ENCODE measurements at regions not wholly inside any gene's neighbourhood (a gene's known extent, or its start where the extent isn't known, plus 50 kb on each side); places are given as distances from the start of the nearest gene placed in this dataset.
A peak's percentile ranks its signal among the peaks of the same experiment; 100 is the strongest.

- no peak overlapping the region for H2BK5ac ChIP-seq (ENCODE audit: low read length)
- no peak overlapping the region for H4K8ac ChIP-seq (ENCODE audit: low read depth, low read length)
- H2AK5ac ChIP-seq (ENCODE audit: low read length), result no peak overlapping the region
- H3K4me3 ChIP-seq (ENCODE audit: low read length), result no peak overlapping the region
- H2BK120ac ChIP-seq (ENCODE audit: low read depth, low read length), result no peak overlapping the region
- no peak overlapping the region for H3K18ac ChIP-seq (ENCODE audit: low read length)
- no peak overlapping the region for H3K9ac ChIP-seq (ENCODE audit: low read length)
- no peak overlapping the region for H2BK15ac ChIP-seq (replicated peaks; ENCODE audit: low read depth)
- H3K27me3 ChIP-seq (ENCODE audit: insufficient read depth, low read length, poor library complexity), result no peaks in the 10 kb centered on the region
- H3K4ac ChIP-seq (ENCODE audit: low read depth, low read length), result no peak overlapping the region
- H3K79me1 ChIP-seq (ENCODE audit: low read length), result no peaks in the 10 kb centered on the region
- no peak overlapping the region for H3K23ac ChIP-seq (ENCODE audit: low read length)
- H3K56ac ChIP-seq (ENCODE audit: low read length), result no peak overlapping the region
- WGBS (ENCODE audit: extremely low coverage, insufficient coverage, low lambda C conversion rate), result no CpG with 5 or more reads among the region's 1 CpG
- no peak for DNase-seq
- no peaks in the 10 kb centered on the region for H3K4me1 ChIP-seq (ENCODE audit: control insufficient read depth, low read depth, low read length)
- H3K79me2 ChIP-seq (ENCODE audit: control insufficient read depth, insufficient read depth, low read length), result no peaks in the 10 kb centered on the region
- no peak overlapping the region for H4K5ac ChIP-seq (ENCODE audit: low read length)
- H3K36me3 ChIP-seq (ENCODE audit: control insufficient read depth, insufficient read depth, low read length), result no peaks in the 10 kb centered on the region
- H3K4me2 ChIP-seq (ENCODE audit: low read length), result no peak overlapping the region
- no peak overlapping the region for H3K27ac ChIP-seq (ENCODE audit: low read depth, low read length)
Measured at GRCh38 chr18:50453014-50453680, 78.3 kb downstream of the SKA1 start.

GRCh38 chr18:50453732-50454131, 78.9 kb downstream of the SKA1 start:
- Histone ChIP-seq H3K79me1 (ENCODE audit: low read length) (no peaks in the 10 kb centered on the region), H4K8ac (ENCODE audit: low read depth, low read length) (no peak overlapping the region), H3K27me3 (ENCODE audit: insufficient read depth, low read length, poor library complexity) (no peaks in the 10 kb centered on the region), H2BK5ac (ENCODE audit: low read length) (no peak overlapping the region), H2AK5ac (ENCODE audit: low read length) (no peak overlapping the region), H3K9ac (ENCODE audit: low read length) (no peak overlapping the region), H3K23ac (ENCODE audit: low read length) (no peak overlapping the region), H2BK15ac (replicated peaks; ENCODE audit: low read depth) (no peak overlapping the region), H3K4me1 (ENCODE audit: control insufficient read depth, low read depth, low read length) (no peaks in the 10 kb centered on the region), H3K4me2 (ENCODE audit: low read length) (no peak overlapping the region), H3K56ac (ENCODE audit: low read length) (no peak overlapping the region), H3K4me3 (ENCODE audit: low read length) (no peak overlapping the region), H3K18ac (ENCODE audit: low read length) (no peak overlapping the region), H2BK120ac (ENCODE audit: low read depth, low read length) (no peak overlapping the region), H3K4ac (ENCODE audit: low read depth, low read length) (no peak overlapping the region), H3K27ac (ENCODE audit: low read depth, low read length) (no peak overlapping the region), H3K36me3 (ENCODE audit: control insufficient read depth, insufficient read depth, low read length) (no peaks in the 10 kb centered on the region), H3K79me2 (ENCODE audit: control insufficient read depth, insufficient read depth, low read length) (no peaks in the 10 kb centered on the region), H4K5ac (ENCODE audit: low read length) (no peak overlapping the region)
- DNase-seq, result no peak
- no CpG with 5 or more reads among the region's 4 CpGs for WGBS (ENCODE audit: extremely low coverage, insufficient coverage, low lambda C conversion rate)

GRCh38 chr18:50454387-50454988, 79.6 kb downstream of the SKA1 start:
- Histone ChIP-seq H3K4me3 (ENCODE audit: low read length) (no peak overlapping the region), H4K5ac (ENCODE audit: low read length) (no peak overlapping the region), H3K79me1 (ENCODE audit: low read length) (no peaks in the 10 kb centered on the region), H3K23ac (ENCODE audit: low read length) (no peak overlapping the region), H2BK15ac (replicated peaks; ENCODE audit: low read depth) (no peak overlapping the region), H2AK5ac (ENCODE audit: low read length) (no peak overlapping the region), H3K56ac (ENCODE audit: low read length) (no peak overlapping the region), H2BK5ac (ENCODE audit: low read length) (no peak overlapping the region), H3K79me2 (ENCODE audit: control insufficient read depth, insufficient read depth, low read length) (no peaks in the 10 kb centered on the region), H3K27ac (ENCODE audit: low read depth, low read length) (no peak overlapping the region), H3K9ac (ENCODE audit: low read length) (no peak overlapping the region), H3K36me3 (ENCODE audit: control insufficient read depth, insufficient read depth, low read length) (no peaks in the 10 kb centered on the region), H3K4ac (ENCODE audit: low read depth, low read length) (no peak overlapping the region), H3K4me1 (ENCODE audit: control insufficient read depth, low read depth, low read length) (no peaks in the 10 kb centered on the region), H2BK120ac (ENCODE audit: low read depth, low read length) (no peak overlapping the region), H3K18ac (ENCODE audit: low read length) (no peak overlapping the region), H3K4me2 (ENCODE audit: low read length) (no peak overlapping the region), H3K27me3 (ENCODE audit: insufficient read depth, low read length, poor library complexity) (no peaks in the 10 kb centered on the region), H4K8ac (ENCODE audit: low read depth, low read length) (no peak overlapping the region)
- DNase-seq, result peak; percentile 62
- WGBS (ENCODE audit: extremely low coverage, insufficient coverage, low lambda C conversion rate), result no CpG with 5 or more reads among the region's 10 CpGs

GRCh38 chr18:50456285-50456684, 81.4 kb downstream of the SKA1 start:
- WGBS (ENCODE audit: extremely low coverage, insufficient coverage, low lambda C conversion rate), result no CpG with 5 or more reads among the region's 4 CpGs

GRCh38 chr18:50457639-50458038, 82.8 kb downstream of the SKA1 start:
- Histone ChIP-seq H2BK120ac (ENCODE audit: low read depth, low read length) (no peak overlapping the region), H3K79me2 (ENCODE audit: control insufficient read depth, insufficient read depth, low read length) (no peaks in the 10 kb centered on the region), H3K27me3 (ENCODE audit: insufficient read depth, low read length, poor library complexity) (no peaks in the 10 kb centered on the region), H2BK5ac (ENCODE audit: low read length) (no peak overlapping the region), H3K23ac (ENCODE audit: low read length) (no peak overlapping the region), H3K4me3 (ENCODE audit: low read length) (no peak overlapping the region), H3K36me3 (ENCODE audit: control insufficient read depth, insufficient read depth, low read length) (no peaks in the 10 kb centered on the region), H3K27ac (ENCODE audit: low read depth, low read length) (no peak overlapping the region), H3K9ac (ENCODE audit: low read length) (no peak overlapping the region), H3K4me2 (ENCODE audit: low read length) (no peak overlapping the region), H4K5ac (ENCODE audit: low read length) (no peak overlapping the region), H3K4ac (ENCODE audit: low read depth, low read length) (no peak overlapping the region), H3K4me1 (ENCODE audit: control insufficient read depth, low read depth, low read length) (no peaks in the 10 kb centered on the region), H4K8ac (ENCODE audit: low read depth, low read length) (no peak overlapping the region), H3K18ac (ENCODE audit: low read length) (no peak overlapping the region), H2BK15ac (replicated peaks; ENCODE audit: low read depth) (no peak overlapping the region), H3K56ac (ENCODE audit: low read length) (no peak overlapping the region), H3K79me1 (ENCODE audit: low read length) (no peaks in the 10 kb centered on the region), H2AK5ac (ENCODE audit: low read length) (no peak overlapping the region)
- WGBS (ENCODE audit: extremely low coverage, insufficient coverage, low lambda C conversion rate), result no CpG with 5 or more reads among the region's 2 CpGs
- DNase-seq, result no peak

More at GRCh38 chr18:50456285-50456684, 81.4 kb downstream of the SKA1 start:
- Histone ChIP-seq H3K56ac (ENCODE audit: low read length) (no peak overlapping the region), H3K4me1 (ENCODE audit: control insufficient read depth, low read depth, low read length) (no peaks in the 10 kb centered on the region), H2BK5ac (ENCODE audit: low read length) (no peak overlapping the region), H3K9ac (ENCODE audit: low read length) (no peak overlapping the region), H2BK15ac (replicated peaks; ENCODE audit: low read depth) (no peak overlapping the region), H3K79me1 (ENCODE audit: low read length) (no peaks in the 10 kb centered on the region), H3K27me3 (ENCODE audit: insufficient read depth, low read length, poor library complexity) (no peaks in the 10 kb centered on the region), H3K36me3 (ENCODE audit: control insufficient read depth, insufficient read depth, low read length) (no peaks in the 10 kb centered on the region), H2BK120ac (ENCODE audit: low read depth, low read length) (no peak overlapping the region), H3K79me2 (ENCODE audit: control insufficient read depth, insufficient read depth, low read length) (no peaks in the 10 kb centered on the region), H4K8ac (ENCODE audit: low read depth, low read length) (no peak overlapping the region), H3K18ac (ENCODE audit: low read length) (no peak overlapping the region), H2AK5ac (ENCODE audit: low read length) (no peak overlapping the region), H4K5ac (ENCODE audit: low read length) (no peak overlapping the region), H3K4me3 (ENCODE audit: low read length) (no peak overlapping the region), H3K4ac (ENCODE audit: low read depth, low read length) (no peak overlapping the region), H3K23ac (ENCODE audit: low read length) (no peak overlapping the region), H3K27ac (ENCODE audit: low read depth, low read length) (no peak overlapping the region), H3K4me2 (ENCODE audit: low read length) (no peak overlapping the region)
- DNase-seq, result no peak

- no peak overlapping the region for H3K4me3 ChIP-seq (ENCODE audit: low read length)
- no peak overlapping the region for H3K18ac ChIP-seq (ENCODE audit: low read length)
- no peak overlapping the region for H3K23ac ChIP-seq (ENCODE audit: low read length)
- no peak overlapping the region for H2BK5ac ChIP-seq (ENCODE audit: low read length)
- no peak overlapping the region for H3K4me2 ChIP-seq (ENCODE audit: low read length)
- H3K4ac ChIP-seq (ENCODE audit: low read depth, low read length), result no peak overlapping the region
- no peak overlapping the region for H4K8ac ChIP-seq (ENCODE audit: low read depth, low read length)
- no peaks in the 10 kb centered on the region for H3K36me3 ChIP-seq (ENCODE audit: control insufficient read depth, insufficient read depth, low read length)
- DNase-seq, result no peak
- H4K5ac ChIP-seq (ENCODE audit: low read length), result no peak overlapping the region
- H3K56ac ChIP-seq (ENCODE audit: low read length), result no peak overlapping the region
- H3K79me1 ChIP-seq (ENCODE audit: low read length), result no peaks in the 10 kb centered on the region
- H3K79me2 ChIP-seq (ENCODE audit: control insufficient read depth, insufficient read depth, low read length), result no peaks in the 10 kb centered on the region
- H2BK120ac ChIP-seq (ENCODE audit: low read depth, low read length), result no peak overlapping the region
- H3K4me1 ChIP-seq (ENCODE audit: control insufficient read depth, low read depth, low read length), result no peaks in the 10 kb centered on the region
- H3K27ac ChIP-seq (ENCODE audit: low read depth, low read length), result no peak overlapping the region
- no peak overlapping the region for H2AK5ac ChIP-seq (ENCODE audit: low read length)
- H2BK15ac ChIP-seq (replicated peaks; ENCODE audit: low read depth), result no peak overlapping the region
- WGBS (ENCODE audit: extremely low coverage, insufficient coverage, low lambda C conversion rate), result no CpG with 5 or more reads among the region's 3 CpGs
- no peak overlapping the region for H3K9ac ChIP-seq (ENCODE audit: low read length)
- no peaks in the 10 kb centered on the region for H3K27me3 ChIP-seq (ENCODE audit: insufficient read depth, low read length, poor library complexity)
Measured at GRCh38 chr18:50458366-50458765, 83.5 kb downstream of the SKA1 start.

Data from mesendoderm (in vitro differentiated cells).